WTC11 (cell line): ENCODE measurements at regions not wholly inside any gene's neighbourhood (a gene's known extent, or its start where the extent isn't known, plus 50 kb on each side); places are given as distances from the start of the nearest gene placed in this dataset.
"Not testable (repeated sequence)": the region's sequence is repeated elsewhere in the genome, so short reads cannot be mapped to it uniquely, and the experiment has no call there.

ENCODE experiments used
- CTCF ChIP-seq: fragments of 200-600 bp; IDR thresholded peaks from 2 replicates; pipeline ENCODE4 v1.8.0; 2022; ENCODE audit warnings: antibody characterized with exemption
- E2F4 ChIP-seq: sonication (generic); formaldehyde crosslinking; IDR thresholded peaks from 2 replicates; pipeline ENCODE4 v1.8.1; 2022; ENCODE audit warnings: low read depth, mild to moderate bottlenecking, moderate library complexity, missing genetic modification reagents, borderline replicate concordance
- IRF1 ChIP-seq: sonication (generic); formaldehyde crosslinking; IDR thresholded peaks from 2 replicates; pipeline ENCODE4 v1.8.0; 2023; ENCODE audit warnings: missing genetic modification reagents
- USF1 ChIP-seq: sonication (generic); formaldehyde crosslinking; IDR thresholded peaks from 2 replicates; pipeline ENCODE4 v1.8.0; 2022; ENCODE audit warnings: mild to moderate bottlenecking, missing genetic modification reagents

GRCh38 chr2:16095483-16095882 lies 155.1 kb downstream of the MYCN start:
- TF ChIP-seq IRF1 (CRISPR knock-in tag); E2F4 (CRISPR knock-in tag); CTCF; USF1: not testable (repeated sequence)
